ENCODE measurements at regions not wholly inside any gene's neighbourhood (a gene's known extent, or its start where the extent isn't known, plus 50 kb on each side); places are given as distances from the start of the nearest gene placed in this dataset.

GRCh38 chr1:22388671-22389450 lies 62.8 kb upstream of the ZBTB40 start:
- TF ChIP-seq POLR2AphosphoS5 (IDR thresholded peaks at IDR 0.05; ENCODE audit: low read depth) (no peak), CTCF (conservative IDR thresholded peaks at IDR 0.05; ENCODE audit: low read depth in 2 of 2) (no peak), EZH2 (IDR thresholded peaks at IDR 0.05; ENCODE audit: low read depth, unreplicated experiment) (no peak), NANOG (IDR thresholded peaks at IDR 0.05; ENCODE audit: borderline replicate concordance) (no peak), ETS1 (IDR thresholded peaks at IDR 0.05) (no peak), REST (IDR thresholded peaks at IDR 0.05; ENCODE audit: unreplicated experiment) (no peak), CREB1 (CRISPR knock-in tag; IDR thresholded peaks at IDR 0.05; ENCODE audit: low read depth) (no peak), JUNB (IDR thresholded peaks at IDR 0.05; ENCODE audit: unreplicated experiment) (no peak), EZH2phosphoT487 (IDR thresholded peaks at IDR 0.05; ENCODE audit: unreplicated experiment) (no peak), STAT1 (IDR thresholded peaks at IDR 0.05; ENCODE audit: unreplicated experiment) (no peak), ZNF462 (CRISPR knock-in tag; IDR thresholded peaks at IDR 0.05) (no peak), ZNF114 (CRISPR knock-in tag; IDR thresholded peaks at IDR 0.05) (no peak)
